ENCODE measurements at regions not wholly inside any gene's neighbourhood (a gene's known extent, or its start where the extent isn't known, plus 50 kb on each side); places are given as distances from the start of the nearest gene placed in this dataset.

DNA sequence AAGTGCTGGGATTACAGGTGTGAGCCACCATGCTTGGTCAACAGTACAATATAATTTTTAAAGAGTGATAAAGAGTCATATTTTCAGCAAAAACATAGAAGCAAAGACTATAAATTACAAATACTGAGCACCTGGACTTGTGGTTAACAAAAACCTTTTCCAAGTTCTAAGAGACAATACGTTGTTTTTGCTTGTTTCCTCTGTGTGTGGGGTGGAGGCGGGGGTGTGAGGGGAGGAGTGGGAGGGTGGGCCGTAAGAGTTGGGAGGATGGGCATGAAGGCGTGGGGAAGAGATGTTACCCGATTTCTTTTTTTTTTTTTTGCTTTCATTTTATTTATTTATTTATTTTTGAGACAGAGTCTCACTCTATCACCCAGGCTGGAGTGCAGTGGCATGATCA, 78.0 kb upstream of the WIPF1 start:
- no peak for TF ChIP-seq CTCF (IDR thresholded peaks at IDR 0.05)
- no peak for TF ChIP-seq POLR2A (IDR thresholded peaks at IDR 0.05)
- TF ChIP-seq EP300 (IDR thresholded peaks at IDR 0.05), result no peak
- TF ChIP-seq POLR2AphosphoS5 (IDR thresholded peaks at IDR 0.05), result no peak
